IMR-90 (cell line): ENCODE measurements at regions not wholly inside any gene's neighbourhood (a gene's known extent, or its start where the extent isn't known, plus 50 kb on each side); places are given as distances from the start of the nearest gene placed in this dataset.

ENCODE experiments used
- BHLHE40 ChIP-seq: fragments of 150-350 bp; IDR thresholded peaks from 2 replicates; pipeline ENCODE4 v1.6.1; 2016; ENCODE audit warnings: mild to moderate bottlenecking, low read depth, low read length
- CHD1 ChIP-seq: IDR thresholded peaks from 2 replicates; pipeline ENCODE4 v1.6.1; 2012; ENCODE audit warnings: low read depth, low read length, improper control_type of control experiment
- CTCF ChIP-seq: conservative IDR thresholded peaks from 2 replicates; pipeline ENCODE4 v1.5.1; 2012; ENCODE audit warnings: mild to moderate bottlenecking, low read depth, low read length, improper control_type of control experiment
- FOS ChIP-seq: fragments of 150-350 bp; IDR thresholded peaks from 2 replicates; pipeline ENCODE4 v1.6.1; 2016; ENCODE audit warnings: low read depth, low read length
- MAFK ChIP-seq: IDR thresholded peaks from 2 replicates; pipeline ENCODE4 v1.6.1; 2012; ENCODE audit warnings: low read depth, low read length, improper control_type of control experiment
- MAZ ChIP-seq: IDR thresholded peaks from 2 replicates; pipeline ENCODE4 v1.6.1; 2012; ENCODE audit warnings: low read depth, mild to moderate bottlenecking, low read length, improper control_type of control experiment, moderate library complexity, borderline replicate concordance
- MXI1 ChIP-seq: IDR thresholded peaks from 2 replicates; pipeline ENCODE4 v1.6.1; 2012; ENCODE audit warnings: low read depth, mild to moderate bottlenecking, low read length, moderate library complexity, borderline replicate concordance
- POLR2A ChIP-seq: IDR thresholded peaks from 2 replicates; pipeline ENCODE4 v1.6.1; 2012; ENCODE audit warnings: mild to moderate bottlenecking, low read depth, low read length
- RAD21 ChIP-seq: IDR thresholded peaks from 2 replicates; pipeline ENCODE4 v1.6.1; 2012; ENCODE audit warnings: low read length, improper control_type of control experiment
- RFX5 ChIP-seq: IDR thresholded peaks from 2 replicates; pipeline ENCODE4 v1.8.0; 2012; ENCODE audit warnings: low read depth, mild to moderate bottlenecking, low read length, moderate library complexity

GRCh38 chr6:140107216-140107615 lies 732.8 kb upstream of the CITED2 start:
- TF ChIP-seq CTCF (no peak), MXI1 (no peak), MAZ (no peak), POLR2A (no peak), RFX5 (no peak), MAFK (no peak), RAD21 (no peak), CHD1 (no peak), FOS (no peak), BHLHE40 (no peak)
